SK-N-SH (cell line): ENCODE measurements at regions not wholly inside any gene's neighbourhood (a gene's known extent, or its start where the extent isn't known, plus 50 kb on each side); places are given as distances from the start of the nearest gene placed in this dataset.

Source experiments
- CTCF ChIA-PET: fragments of 300-600, 350-600 bp; formaldehyde crosslinking; extraction: SDS; loops from one replicate; lab custom pipeline; 2021; lab: Yijun Ruan, JAX
- POLR2A ChIA-PET: fragments of 350-600 bp; sonication (Branson Sonifier 250); formaldehyde crosslinking; extraction: SDS; loops from one replicate; lab custom pipeline; 2020; ENCODE audit warnings: antibody characterized with exemption, inconsistent platforms; lab: Yijun Ruan, JAX
- DNase-seq: peaks from one replicate; pipeline ENCODE4 v3.0.0; 2012
- H2AFZ ChIP-seq: fragments of 200-600 bp; sonication (generic); 2 replicates; pipeline ENCODE4 v1.8.1; 2016; ENCODE audit warnings: antibody characterized with exemption, mild to moderate bottlenecking, low read depth
- H3F3A ChIP-seq: fragments of 200-600 bp; sonication (generic); replicated peaks from 2 replicates; pipeline ENCODE3; 2016; ENCODE audit warnings: antibody characterized with exemption, mild to moderate bottlenecking; ENCODE audit not compliant: insufficient read depth
- H3K27ac ChIP-seq, 2 experiments: fragments of 200-500 bp in 1 of 2; fragments of 200-600 bp in 1 of 2; sonication (Bioruptor generic) in 1 of 2; sonication (generic), shearing (Covaris generic) in 1 of 2; 2 replicates each; pipeline versions ENCODE4 v1.5.1 to v1.6.1; 2014 to 2016; ENCODE audit warnings: low read depth in 2 of 2, inconsistent platforms in 1 of 2, low read length in 1 of 2, mild to moderate bottlenecking in 1 of 2, mixed read lengths in 1 of 2
- H3K27me3 ChIP-seq: fragments of 200-600 bp; sonication (generic), shearing (Covaris generic); 2 replicates; pipeline ENCODE4 v1.6.1; 2016; ENCODE audit warnings: mixed run types; ENCODE audit not compliant: insufficient read depth
- H3K36me3 ChIP-seq, 2 experiments: fragments of 200-500 bp in 1 of 2; fragments of 200-600 bp in 1 of 2; sonication (Bioruptor generic) in 1 of 2; sonication (generic) in 1 of 2; replicated peaks in 1 of 2; 2 replicates each; pipeline versions ENCODE3 to v1.5.1; 2014 to 2016; ENCODE audit warnings: low read length in 1 of 2, mild to moderate bottlenecking in 1 of 2; ENCODE audit not compliant: insufficient read depth in 2 of 2, control insufficient read depth in 1 of 2
- H3K4me1 ChIP-seq, 2 experiments: fragments of 200-500 bp in 1 of 2; fragments of 200-600 bp in 1 of 2; sonication (Bioruptor generic) in 1 of 2; sonication (generic), shearing (Covaris generic) in 1 of 2; 2 replicates each; pipeline versions ENCODE4 v1.5.1 to v1.6.1; 2014 to 2016; ENCODE audit warnings: low read depth in 1 of 2, low read length in 1 of 2, mixed run types in 1 of 2; ENCODE audit not compliant: insufficient read depth in 2 of 2, control insufficient read depth in 1 of 2
- H3K4me2 ChIP-seq: fragments of 200-600 bp; sonication (generic), shearing (Covaris generic); 2 replicates; pipeline ENCODE4 v1.6.1; 2017; ENCODE audit warnings: mixed run types
- H3K4me3 ChIP-seq, 2 experiments: fragments of 200-500 bp in 1 of 2; fragments of 200-600 bp in 1 of 2; sonication (Bioruptor generic) in 1 of 2; sonication (generic), shearing (Covaris generic) in 1 of 2; 2 replicates each; pipeline versions ENCODE4 v1.5.1 to v1.8.1; 2014 to 2016; ENCODE audit warnings: low read depth in 2 of 2, inconsistent platforms in 1 of 2, low read length in 1 of 2, mild to moderate bottlenecking in 1 of 2, mixed read lengths in 1 of 2, moderate library complexity in 1 of 2
- H3K79me2 ChIP-seq: fragments of 200-600 bp; sonication (generic); 2 replicates; pipeline ENCODE4 v1.8.1; 2017; ENCODE audit warnings: mild to moderate bottlenecking; ENCODE audit not compliant: insufficient read depth
- H3K9ac ChIP-seq: fragments of 200-600 bp; sonication (generic); 2 replicates; pipeline ENCODE4 v1.6.1; 2017; ENCODE audit warnings: mixed run types
- H3K9me2 ChIP-seq: fragments of 200-600 bp; sonication (generic); 2 replicates; pipeline ENCODE4 v1.6.1; 2017; ENCODE audit warnings: mixed run types
- H3K9me3 ChIP-seq: fragments of 200-600 bp; sonication (generic); 2 replicates; pipeline ENCODE4 v1.6.1; 2017; ENCODE audit warnings: mixed run types, mild to moderate bottlenecking, moderate library complexity
- H4K20me1 ChIP-seq: fragments of 200-600 bp; sonication (generic); 2 replicates; pipeline ENCODE4 v1.6.1; 2017; ENCODE audit warnings: mild to moderate bottlenecking, mixed run types; ENCODE audit not compliant: insufficient read depth
- CHD2 ChIP-seq: fragments of 150-350 bp; IDR thresholded peaks from 2 replicates; pipeline ENCODE4 v1.6.1; 2018; ENCODE audit warnings: low read length; ENCODE audit not compliant: partially characterized antibody
- EP300 ChIP-seq, 2 experiments: IDR thresholded peaks; 2 replicates each; pipeline versions ENCODE4 v1.4.0 to v1.6.1; 2012; ENCODE audit warnings: borderline replicate concordance in 1 of 2, low read depth in 1 of 2, low read length in 1 of 2
- NRF1 ChIP-seq: IDR thresholded peaks from 2 replicates; pipeline ENCODE4 v1.6.1; 2012; ENCODE audit warnings: low read depth, mild to moderate bottlenecking, low read length
- RFX5 ChIP-seq: IDR thresholded peaks from 2 replicates; pipeline ENCODE4 v1.6.1; 2012; ENCODE audit warnings: mild to moderate bottlenecking, improper control_type of control experiment, low read length
- SIN3A ChIP-seq: IDR thresholded peaks from 2 replicates; pipeline ENCODE4 v1.6.1; 2012; ENCODE audit warnings: low read depth, mild to moderate bottlenecking, low read length, moderate library complexity, borderline replicate concordance
- SMC3 ChIP-seq: IDR thresholded peaks from 2 replicates; pipeline ENCODE4 v1.6.1; 2012; ENCODE audit warnings: low read depth, low read length, improper control_type of control experiment
- TEAD4 ChIP-seq: IDR thresholded peaks from 2 replicates; pipeline ENCODE4 v1.4.0; 2012; ENCODE audit warnings: mild to moderate bottlenecking, borderline replicate concordance; ENCODE audit not compliant: insufficient read depth
- WGBS: methylation state at CpG from one replicate; pipeline ENCODE4 v1.1.6; 2017; ENCODE audit warnings: low lambda C conversion rate; 5-methylcytosine and 5-hydroxymethylcytosine counted together
- TF ChIP-seq, protein P1 (sequence below): IDR thresholded peaks from 2 replicates; pipeline ENCODE4 v1.6.1; 2012; ENCODE audit warnings: mild to moderate bottlenecking, low read depth, low read length, moderate library complexity
- TF ChIP-seq, protein P2 (sequence below): IDR thresholded peaks from 2 replicates; pipeline ENCODE4; 2012
- TF ChIP-seq, protein P3 (sequence below): IDR thresholded peaks from 2 replicates; pipeline ENCODE4 v1.4.0; 2012; ENCODE audit warnings: low read depth, borderline replicate concordance
- TF ChIP-seq, protein P4 (sequence below): fragments of 200-600 bp; sonication (generic); IDR thresholded peaks from 2 replicates; pipeline ENCODE4 v1.6.1; 2017; ENCODE audit warnings: antibody characterized with exemption, mild to moderate bottlenecking, moderate library complexity

DNA sequence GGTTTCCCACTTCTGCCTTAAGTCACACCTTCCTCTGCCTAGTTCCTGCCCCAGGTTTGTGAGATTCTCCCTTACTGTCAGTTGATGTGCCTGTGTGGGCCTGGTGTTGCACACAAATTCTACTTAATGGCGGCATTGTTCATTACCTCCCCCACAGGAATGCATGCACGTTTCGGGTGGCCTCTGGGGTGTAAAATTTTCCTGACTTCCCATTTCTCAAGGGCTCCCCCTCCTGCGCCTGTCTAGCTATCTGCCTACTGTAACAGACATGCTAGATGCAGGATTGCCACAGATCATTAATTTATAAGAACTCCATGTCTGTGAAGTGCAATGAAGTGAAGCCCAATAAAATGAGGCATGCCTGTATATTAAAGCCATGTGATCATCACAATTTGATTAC lies 1466.3 kb downstream of the PCDH9 start:
- WGBS: 80% methylated on average over 4 of the region's 4 CpGs
- no peak for DNase-seq
- TF ChIP-seq, protein P1, sequence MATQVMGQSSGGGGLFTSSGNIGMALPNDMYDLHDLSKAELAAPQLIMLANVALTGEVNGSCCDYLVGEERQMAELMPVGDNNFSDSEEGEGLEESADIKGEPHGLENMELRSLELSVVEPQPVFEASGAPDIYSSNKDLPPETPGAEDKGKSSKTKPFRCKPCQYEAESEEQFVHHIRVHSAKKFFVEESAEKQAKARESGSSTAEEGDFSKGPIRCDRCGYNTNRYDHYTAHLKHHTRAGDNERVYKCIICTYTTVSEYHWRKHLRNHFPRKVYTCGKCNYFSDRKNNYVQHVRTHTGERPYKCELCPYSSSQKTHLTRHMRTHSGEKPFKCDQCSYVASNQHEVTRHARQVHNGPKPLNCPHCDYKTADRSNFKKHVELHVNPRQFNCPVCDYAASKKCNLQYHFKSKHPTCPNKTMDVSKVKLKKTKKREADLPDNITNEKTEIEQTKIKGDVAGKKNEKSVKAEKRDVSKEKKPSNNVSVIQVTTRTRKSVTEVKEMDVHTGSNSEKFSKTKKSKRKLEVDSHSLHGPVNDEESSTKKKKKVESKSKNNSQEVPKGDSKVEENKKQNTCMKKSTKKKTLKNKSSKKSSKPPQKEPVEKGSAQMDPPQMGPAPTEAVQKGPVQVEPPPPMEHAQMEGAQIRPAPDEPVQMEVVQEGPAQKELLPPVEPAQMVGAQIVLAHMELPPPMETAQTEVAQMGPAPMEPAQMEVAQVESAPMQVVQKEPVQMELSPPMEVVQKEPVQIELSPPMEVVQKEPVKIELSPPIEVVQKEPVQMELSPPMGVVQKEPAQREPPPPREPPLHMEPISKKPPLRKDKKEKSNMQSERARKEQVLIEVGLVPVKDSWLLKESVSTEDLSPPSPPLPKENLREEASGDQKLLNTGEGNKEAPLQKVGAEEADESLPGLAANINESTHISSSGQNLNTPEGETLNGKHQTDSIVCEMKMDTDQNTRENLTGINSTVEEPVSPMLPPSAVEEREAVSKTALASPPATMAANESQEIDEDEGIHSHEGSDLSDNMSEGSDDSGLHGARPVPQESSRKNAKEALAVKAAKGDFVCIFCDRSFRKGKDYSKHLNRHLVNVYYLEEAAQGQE: no peak
- TF ChIP-seq, protein P2, sequence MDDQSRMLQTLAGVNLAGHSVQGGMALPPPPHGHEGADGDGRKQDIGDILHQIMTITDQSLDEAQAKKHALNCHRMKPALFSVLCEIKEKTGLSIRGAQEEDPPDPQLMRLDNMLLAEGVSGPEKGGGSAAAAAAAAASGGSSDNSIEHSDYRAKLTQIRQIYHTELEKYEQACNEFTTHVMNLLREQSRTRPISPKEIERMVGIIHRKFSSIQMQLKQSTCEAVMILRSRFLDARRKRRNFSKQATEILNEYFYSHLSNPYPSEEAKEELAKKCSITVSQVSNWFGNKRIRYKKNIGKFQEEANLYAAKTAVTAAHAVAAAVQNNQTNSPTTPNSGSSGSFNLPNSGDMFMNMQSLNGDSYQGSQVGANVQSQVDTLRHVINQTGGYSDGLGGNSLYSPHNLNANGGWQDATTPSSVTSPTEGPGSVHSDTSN: no peak
- no peak for TF ChIP-seq CHD2
- no peak for TF ChIP-seq TEAD4
- TF ChIP-seq RFX5: no peak
- TF ChIP-seq SIN3A: no peak
- TF ChIP-seq, protein P3, sequence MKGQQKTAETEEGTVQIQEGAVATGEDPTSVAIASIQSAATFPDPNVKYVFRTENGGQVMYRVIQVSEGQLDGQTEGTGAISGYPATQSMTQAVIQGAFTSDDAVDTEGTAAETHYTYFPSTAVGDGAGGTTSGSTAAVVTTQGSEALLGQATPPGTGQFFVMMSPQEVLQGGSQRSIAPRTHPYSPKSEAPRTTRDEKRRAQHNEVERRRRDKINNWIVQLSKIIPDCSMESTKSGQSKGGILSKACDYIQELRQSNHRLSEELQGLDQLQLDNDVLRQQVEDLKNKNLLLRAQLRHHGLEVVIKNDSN: no peak
- TF ChIP-seq, protein P4, sequence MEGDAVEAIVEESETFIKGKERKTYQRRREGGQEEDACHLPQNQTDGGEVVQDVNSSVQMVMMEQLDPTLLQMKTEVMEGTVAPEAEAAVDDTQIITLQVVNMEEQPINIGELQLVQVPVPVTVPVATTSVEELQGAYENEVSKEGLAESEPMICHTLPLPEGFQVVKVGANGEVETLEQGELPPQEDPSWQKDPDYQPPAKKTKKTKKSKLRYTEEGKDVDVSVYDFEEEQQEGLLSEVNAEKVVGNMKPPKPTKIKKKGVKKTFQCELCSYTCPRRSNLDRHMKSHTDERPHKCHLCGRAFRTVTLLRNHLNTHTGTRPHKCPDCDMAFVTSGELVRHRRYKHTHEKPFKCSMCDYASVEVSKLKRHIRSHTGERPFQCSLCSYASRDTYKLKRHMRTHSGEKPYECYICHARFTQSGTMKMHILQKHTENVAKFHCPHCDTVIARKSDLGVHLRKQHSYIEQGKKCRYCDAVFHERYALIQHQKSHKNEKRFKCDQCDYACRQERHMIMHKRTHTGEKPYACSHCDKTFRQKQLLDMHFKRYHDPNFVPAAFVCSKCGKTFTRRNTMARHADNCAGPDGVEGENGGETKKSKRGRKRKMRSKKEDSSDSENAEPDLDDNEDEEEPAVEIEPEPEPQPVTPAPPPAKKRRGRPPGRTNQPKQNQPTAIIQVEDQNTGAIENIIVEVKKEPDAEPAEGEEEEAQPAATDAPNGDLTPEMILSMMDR: no peak
- no peak for TF ChIP-seq SMC3
- no peak for TF ChIP-seq EP300 (IDR thresholded peaks at IDR 0.05; ENCODE audit: borderline replicate concordance in 1 of 2, low read depth in 1 of 2, low read length in 1 of 2)
- no peak for TF ChIP-seq NRF1
- no peaks in the 10 kb centered on the region for H4K20me1 ChIP-seq
- no peaks in the 10 kb centered on the region for H3K79me2 ChIP-seq
- H3K9ac ChIP-seq: no peak overlapping the region
- H3K27ac ChIP-seq: no peak overlapping the region
- H3K4me3 ChIP-seq: no peak overlapping the region
- no peak overlapping the region for H3K4me2 ChIP-seq
- no peaks in the 10 kb centered on the region for H3F3A ChIP-seq
- no peak overlapping the region for H2AFZ ChIP-seq
- no peaks in the 10 kb centered on the region for H3K36me3 ChIP-seq
- H3K9me2 ChIP-seq: peaks cover 5% of the 10 kb centered on the region; the same call in 1 of the 2 replicates
- ChIA-PET POLR2A (no interaction called here), CTCF (no interaction called here)
- no peaks in the 10 kb centered on the region for H3K4me1 ChIP-seq
- no peaks in the 10 kb centered on the region for H3K27me3 ChIP-seq
- no peaks in the 10 kb centered on the region for H3K9me3 ChIP-seq
